Parathyroid adenoma (tissue), 2 donors: ENCODE measurements at regions not wholly inside any gene's neighbourhood (a gene's known extent, or its start where the extent isn't known, plus 50 kb on each side); places are given as distances from the start of the nearest gene placed in this dataset.

Experiments used
- H2AFZ ChIP-seq: fragments of 300-600 bp; sonication (generic); one replicate; pipeline ENCODE4 v1.7.0; 2017; ENCODE audit warnings: antibody characterized with exemption, mild to moderate bottlenecking
- H3K27ac ChIP-seq: fragments of 300-600 bp; sonication (generic); one replicate; pipeline ENCODE4 v1.7.0; 2017
- H3K27me3 ChIP-seq: fragments of 300-600 bp; sonication (generic); one replicate; pipeline ENCODE4 v1.7.0; 2017; ENCODE audit warnings: low read length; ENCODE audit not compliant: control insufficient read depth, insufficient read depth
- H3K36me3 ChIP-seq: fragments of 300-600 bp; sonication (generic); one replicate; pipeline ENCODE4 v1.7.0; 2017; ENCODE audit warnings: low read length; ENCODE audit not compliant: control insufficient read depth, insufficient read depth
- H3K4me1 ChIP-seq: fragments of 300-600 bp; sonication (generic); one replicate; pipeline ENCODE4 v1.7.0; 2017; ENCODE audit warnings: control low read depth
- H3K4me2 ChIP-seq: fragments of 300-600 bp; sonication (generic); one replicate; pipeline ENCODE4 v1.7.0; 2017; ENCODE audit warnings: low read length
- H3K4me3 ChIP-seq: fragments of 300-600 bp; sonication (generic); one replicate; pipeline ENCODE4 v1.7.0; 2017; ENCODE audit warnings: low read depth, low read length
- H3K79me2 ChIP-seq: fragments of 300-600 bp; sonication (generic); one replicate; pipeline ENCODE4 v1.7.0; 2017; ENCODE audit warnings: control low read depth
- H3K9ac ChIP-seq: fragments of 300-600 bp; sonication (generic); one replicate; pipeline ENCODE4 v1.7.0; 2017; ENCODE audit warnings: mild to moderate bottlenecking
- H3K9me3 ChIP-seq: fragments of 300-600 bp; sonication (generic); one replicate; pipeline ENCODE4 v1.7.0; 2017; ENCODE audit warnings: low read length; ENCODE audit not compliant: control insufficient read depth
- CTCF ChIP-seq: fragments of 300-600 bp; sonication (generic); IDR thresholded peaks from one replicate; pipeline ENCODE4 v1.7.0; 2017; ENCODE audit warnings: antibody characterized with exemption, mild to moderate bottlenecking
- donor health status: primary hyperparathyroidism.

DNA sequence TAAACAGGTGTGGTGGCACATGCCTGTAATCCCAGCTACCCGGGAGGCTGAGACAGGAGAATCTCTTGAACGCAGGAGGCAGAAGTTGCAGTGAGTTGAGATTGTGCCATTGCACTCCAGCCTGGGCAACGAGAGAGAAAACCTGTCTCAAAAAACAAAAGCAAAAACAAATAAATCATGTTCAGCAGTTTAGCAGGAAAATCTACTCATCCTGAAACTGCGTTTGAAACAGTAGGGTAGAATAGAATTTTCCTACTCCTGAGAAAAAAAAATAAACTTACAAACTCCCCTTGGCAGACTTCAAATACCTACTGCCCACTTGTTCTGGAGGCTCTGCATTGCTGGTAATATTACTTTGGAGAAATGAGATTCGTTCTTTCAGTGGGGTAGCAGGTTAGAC is 367.7 kb downstream of the GADD45G start:
- Histone ChIP-seq H3K4me1 (no peaks in the 10 kb centered on the region), H3K4me2 (no peak overlapping the region), H2AFZ (no peak overlapping the region), H3K79me2 (no peaks in the 10 kb centered on the region), H3K9ac (no peak overlapping the region), H3K4me3 (no peak overlapping the region), H3K36me3 (no peaks in the 10 kb centered on the region), H3K27ac (no peak overlapping the region), H3K27me3 (no peaks in the 10 kb centered on the region), H3K9me3 (no peaks in the 10 kb centered on the region)
- no peak for TF ChIP-seq CTCF

DNA sequence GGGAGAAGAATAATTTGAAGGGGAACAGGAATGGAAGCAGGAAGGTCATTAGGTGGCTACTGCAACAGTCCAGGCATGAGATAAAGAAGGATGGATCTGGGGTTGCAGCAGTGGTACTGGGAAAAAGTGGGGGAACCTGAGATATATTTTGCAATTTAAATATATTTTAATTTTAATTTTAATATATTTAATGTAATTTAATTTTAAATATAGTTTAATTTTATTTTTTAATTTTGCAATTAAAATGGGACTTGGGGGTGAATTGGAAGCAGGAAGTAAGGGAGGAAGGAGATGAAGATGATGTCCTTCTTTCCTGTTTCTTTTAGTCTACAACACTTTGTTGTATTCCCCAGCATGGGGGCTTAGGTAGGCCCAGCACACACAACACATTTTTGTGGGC is 369.8 kb downstream of the GADD45G start:
- no peak for TF ChIP-seq CTCF

DNA sequence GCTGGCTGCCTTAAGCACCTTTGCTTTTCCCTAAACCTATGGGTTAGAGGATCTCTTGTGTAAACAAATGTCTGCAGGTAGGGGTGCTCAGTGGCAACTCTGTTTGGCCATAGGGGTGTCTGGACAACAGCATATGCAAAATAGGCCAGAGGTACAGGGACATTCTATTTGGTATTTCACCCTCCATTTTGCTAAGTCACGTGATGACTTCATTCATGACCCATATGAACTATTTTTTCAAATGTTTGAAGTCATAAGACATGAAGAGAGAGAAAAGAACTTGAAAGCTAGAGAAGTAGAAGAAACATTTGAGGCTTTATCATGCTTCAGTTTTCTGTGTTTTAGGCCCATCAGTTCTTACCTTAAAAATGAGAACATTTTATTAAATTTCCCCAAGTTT is 370.2 kb downstream of the GADD45G start:
- Histone ChIP-seq H3K4me1 (no peaks in the 10 kb centered on the region), H3K79me2 (no peaks in the 10 kb centered on the region), H3K36me3 (no peaks in the 10 kb centered on the region), H3K4me3 (no peak overlapping the region), H2AFZ (no peak overlapping the region), H3K27ac (no peak overlapping the region), H3K27me3 (no peaks in the 10 kb centered on the region), H3K4me2 (no peak overlapping the region), H3K9me3 (no peaks in the 10 kb centered on the region), H3K9ac (no peak overlapping the region)
- no peak for TF ChIP-seq CTCF

More for the DNA sequence above, 369.8 kb downstream of the GADD45G start:
- H3K27me3 ChIP-seq: no peaks in the 10 kb centered on the region
- no peak overlapping the region for H3K4me3 ChIP-seq
- H3K9ac ChIP-seq: no peak overlapping the region
- no peak overlapping the region for H2AFZ ChIP-seq
- no peaks in the 10 kb centered on the region for H3K4me1 ChIP-seq
- no peaks in the 10 kb centered on the region for H3K36me3 ChIP-seq
- no peaks in the 10 kb centered on the region for H3K9me3 ChIP-seq
- no peaks in the 10 kb centered on the region for H3K79me2 ChIP-seq
- no peak overlapping the region for H3K4me2 ChIP-seq
- H3K27ac ChIP-seq: no peak overlapping the region

GRCh38 chr9:89975630-89976029 is 370.8 kb downstream of the GADD45G start:
- Histone ChIP-seq H3K4me1 (no peaks in the 10 kb centered on the region), H3K9me3 (no peaks in the 10 kb centered on the region), H2AFZ (no peak overlapping the region), H3K9ac (no peak overlapping the region), H3K27me3 (no peaks in the 10 kb centered on the region), H3K79me2 (no peaks in the 10 kb centered on the region), H3K4me3 (no peak overlapping the region), H3K36me3 (no peaks in the 10 kb centered on the region), H3K27ac (no peak overlapping the region), H3K4me2 (no peak overlapping the region)
- no peak for TF ChIP-seq CTCF

- Histone ChIP-seq H3K9ac (no peak overlapping the region), H3K4me1 (no peaks in the 10 kb centered on the region), H3K79me2 (no peaks in the 10 kb centered on the region), H3K36me3 (no peaks in the 10 kb centered on the region), H3K4me3 (no peak overlapping the region), H3K9me3 (no peaks in the 10 kb centered on the region), H2AFZ (peak overlapping the region; percentile 38), H3K4me2 (no peak overlapping the region), H3K27ac (no peak overlapping the region), H3K27me3 (no peaks in the 10 kb centered on the region)
- TF ChIP-seq CTCF: peak; percentile 45
These were observed 373.4 kb downstream of the GADD45G start for GRCh38 chr9:89978185-89978584.
